GM11168 (cell line): ENCODE measurements at regions not wholly inside any gene's neighbourhood (a gene's known extent, or its start where the extent isn't known, plus 50 kb on each side); places are given as distances from the start of the nearest gene placed in this dataset.

Experiments used
- in situ Hi-C: fragments of 300-500 bp; cut with MboI; formaldehyde crosslinking; loops from one replicate; pipeline ENCODE4 v1.12.0; 2022; ENCODE audit warnings: low sequenced_read_pairs; ENCODE audit not compliant: unreplicated experiment

GRCh38 chr5:74064225-74064624 is 438.2 kb downstream of the ARHGEF28 start:
- in situ Hi-C loops: no loop called here

DNA sequence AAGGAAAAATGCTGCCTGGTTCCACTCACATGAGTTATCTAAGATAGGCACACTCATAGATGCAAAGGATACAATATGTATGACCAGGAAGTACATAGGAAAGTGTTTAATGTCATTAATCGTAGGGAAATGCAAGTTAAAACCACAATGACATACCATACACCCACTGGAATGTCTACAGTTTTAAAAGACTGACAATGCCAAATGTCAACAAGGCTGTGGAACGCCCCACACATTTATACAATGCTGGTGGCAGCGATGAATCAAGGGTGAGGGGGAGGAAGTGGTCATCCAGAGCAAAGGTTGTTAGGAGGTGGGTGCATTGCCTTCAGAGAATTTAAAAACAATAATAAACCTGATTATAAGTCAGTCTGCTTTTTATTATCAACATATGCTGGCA is 437.8 kb downstream of the ARHGEF28 start:
- in situ Hi-C loops: no loop called here

DNA sequence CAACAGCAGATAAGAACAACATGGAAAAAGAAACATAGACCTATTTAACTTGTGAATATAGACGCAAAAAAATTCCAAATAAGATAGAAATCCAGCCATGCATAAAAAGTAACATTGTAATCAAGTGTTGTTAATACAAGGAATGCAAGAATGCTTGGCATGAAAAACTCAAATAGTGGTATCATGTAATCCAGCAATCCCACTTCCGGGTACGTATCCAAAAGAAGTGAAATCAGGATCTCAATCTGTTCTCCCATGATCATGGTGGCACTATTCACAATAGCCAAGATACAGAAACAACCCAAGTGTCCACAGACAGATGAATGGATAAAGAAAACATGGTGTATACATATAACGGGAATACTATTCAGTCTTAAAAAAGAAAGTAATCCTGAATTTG is 437.4 kb downstream of the ARHGEF28 start:
- in situ Hi-C loops: no loop called here

- in situ Hi-C loops: no loop called here
Observed at GRCh38 chr5:74061292-74061691, 435.3 kb downstream of the ARHGEF28 start.

DNA sequence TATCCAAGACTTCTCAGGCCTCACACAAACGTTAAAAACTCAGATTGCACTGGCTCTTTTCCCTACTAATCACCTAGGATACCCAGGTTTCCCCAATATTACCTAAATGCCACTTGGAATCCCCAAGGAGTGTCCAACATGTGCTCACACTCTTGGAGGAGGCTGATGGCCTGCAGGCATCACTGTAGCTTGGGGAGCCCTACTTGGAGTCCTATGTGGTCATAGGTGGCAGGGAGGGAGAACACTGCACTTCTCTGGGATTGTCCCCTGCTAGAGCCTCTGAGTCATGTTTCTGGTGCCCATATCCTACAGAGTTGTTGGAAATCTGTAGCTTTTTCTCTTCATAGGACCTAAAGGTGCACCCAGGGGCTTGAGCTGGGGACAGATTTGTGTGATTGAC is 433.7 kb downstream of the ARHGEF28 start:
- in situ Hi-C loops: no loop called here

DNA sequence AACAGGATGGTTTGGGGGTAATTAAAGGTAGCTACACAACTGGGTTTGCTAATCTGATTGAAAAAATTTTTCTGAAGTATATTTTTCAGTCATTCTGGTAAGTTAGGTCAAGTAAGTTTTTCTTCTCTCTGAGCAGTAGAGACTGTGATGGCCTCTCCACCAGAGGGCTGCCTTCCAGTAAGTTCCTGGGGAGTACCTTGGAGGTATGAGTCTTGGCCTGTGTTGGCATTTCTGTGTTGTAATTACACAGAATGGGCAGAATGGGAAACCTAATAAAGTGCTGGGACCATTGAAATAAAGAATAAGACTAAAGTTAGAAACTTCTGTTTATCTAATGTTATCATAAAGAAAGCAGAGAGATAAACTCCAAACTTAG is 430.8 kb downstream of the ARHGEF28 start:
- in situ Hi-C loops: no loop called here

- in situ Hi-C loops: no loop called here
Observed at GRCh38 chr5:74056107-74056788, 430.3 kb downstream of the ARHGEF28 start.

DNA sequence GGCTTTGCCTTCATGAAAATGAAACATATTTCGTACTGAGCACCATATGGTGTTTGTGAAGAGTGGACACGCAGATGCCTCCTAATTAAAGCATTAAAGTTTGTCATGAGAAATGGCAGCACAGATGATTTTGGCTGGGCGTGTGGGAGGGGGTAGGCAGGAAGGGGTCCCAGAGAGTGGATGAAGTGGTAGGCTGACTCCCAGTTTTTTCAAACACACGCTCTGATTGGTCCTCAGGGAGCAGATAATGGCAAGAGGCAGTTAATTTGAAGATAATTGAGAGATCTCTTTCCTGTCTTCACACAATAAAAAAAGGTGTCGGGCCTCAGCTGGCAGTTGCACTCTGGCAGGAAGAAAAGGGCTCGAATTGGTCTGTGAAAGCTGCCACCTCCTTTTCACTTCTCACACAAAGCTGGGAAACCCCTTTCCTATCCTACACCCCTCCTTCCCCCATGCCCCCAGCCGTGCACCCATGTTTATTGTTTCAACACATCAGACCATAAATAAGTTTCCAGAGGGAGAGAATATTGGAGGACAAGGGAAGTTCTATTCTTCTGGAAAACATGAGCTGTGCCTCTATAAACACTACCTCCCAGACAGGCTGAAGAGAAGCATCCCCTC is 429.6 kb downstream of the ARHGEF28 start:
- in situ Hi-C loops: no loop called here

- in situ Hi-C loops: no loop called here
Observed at GRCh38 chr5:74054641-74055421, 428.8 kb downstream of the ARHGEF28 start.

DNA sequence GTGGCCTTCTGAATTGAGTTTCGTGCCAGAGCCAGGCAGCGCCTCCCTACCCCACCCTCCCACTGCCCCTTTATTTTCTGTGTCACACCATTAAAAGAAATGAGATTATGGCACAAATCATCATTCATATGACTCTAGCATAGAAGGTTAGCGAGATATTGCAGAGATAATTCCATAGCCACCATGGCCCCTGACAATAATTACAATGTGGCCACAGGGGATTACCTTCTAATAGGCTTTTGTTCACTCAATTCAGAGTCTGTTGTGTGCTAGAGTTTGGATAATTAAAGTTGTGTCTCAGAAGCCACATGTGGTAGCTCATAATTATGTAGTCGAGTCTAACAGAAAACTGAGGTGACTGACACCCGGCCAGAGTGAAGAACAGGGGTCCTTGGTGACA is 428.1 kb downstream of the ARHGEF28 start:
- in situ Hi-C loops: no loop called here

DNA sequence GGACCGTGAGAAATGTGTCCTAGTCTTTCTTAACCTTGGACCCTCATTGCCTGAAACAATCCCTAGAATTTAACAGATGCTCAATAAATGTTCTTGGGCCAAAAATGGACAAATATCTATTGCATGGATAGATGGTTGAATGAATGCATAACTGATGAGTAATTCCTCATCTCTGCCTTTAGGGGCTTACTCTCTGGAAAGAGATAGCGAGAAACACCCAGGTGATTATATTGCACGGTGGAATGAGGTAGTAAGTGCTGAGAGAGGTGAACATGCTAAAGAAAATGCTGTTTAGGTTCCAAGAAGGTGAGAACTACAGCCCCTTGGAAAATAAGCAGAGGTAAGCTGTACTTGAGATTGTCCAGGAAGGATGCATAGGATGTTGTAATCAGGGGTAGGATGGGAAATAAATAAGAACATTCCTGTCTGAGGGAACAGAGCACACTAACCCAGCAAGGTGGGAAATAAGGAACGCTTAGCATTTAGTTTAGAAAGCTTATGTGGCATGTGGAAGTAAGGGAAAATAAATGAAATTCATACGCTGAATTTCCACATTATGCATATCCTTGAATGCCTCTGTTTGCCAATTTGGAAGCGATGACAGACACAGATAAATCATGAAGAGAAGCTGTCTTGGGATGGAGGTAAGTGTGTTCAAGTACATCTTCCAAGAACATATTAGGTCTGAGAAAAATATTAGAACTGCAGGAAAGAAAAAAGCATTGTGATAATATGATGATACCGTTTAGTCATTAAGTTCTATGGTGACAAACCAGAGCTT is 426.6 kb downstream of the ARHGEF28 start:
- in situ Hi-C loops: no loop called here

- in situ Hi-C loops: no loop called here
Observed at GRCh38 chr5:74051076-74051475, 425.1 kb downstream of the ARHGEF28 start.

DNA sequence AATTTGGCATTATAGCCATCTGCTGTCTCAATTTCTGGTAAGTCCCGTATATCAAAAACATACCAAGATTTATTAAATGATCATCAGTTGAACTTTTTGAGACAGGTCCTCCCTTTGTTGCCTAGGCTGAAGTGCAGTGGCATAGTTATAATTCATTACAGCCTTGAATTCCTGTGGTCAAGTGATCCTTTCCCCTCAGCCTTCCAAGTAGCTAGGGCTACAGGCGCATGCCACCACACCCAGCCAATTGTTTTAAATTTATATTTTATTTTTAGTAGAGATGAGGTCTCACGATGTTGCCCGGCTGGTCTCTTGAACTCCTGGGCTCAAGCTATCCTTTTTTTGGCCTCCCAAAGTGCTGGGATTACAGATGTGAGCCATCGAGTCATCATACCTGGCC is 418.9 kb downstream of the ARHGEF28 start:
- in situ Hi-C loops: loop anchor here (25.0 kb wide), 1 partner anchor 592 kb away; the partner anchor contains the start of gene ENC1

DNA sequence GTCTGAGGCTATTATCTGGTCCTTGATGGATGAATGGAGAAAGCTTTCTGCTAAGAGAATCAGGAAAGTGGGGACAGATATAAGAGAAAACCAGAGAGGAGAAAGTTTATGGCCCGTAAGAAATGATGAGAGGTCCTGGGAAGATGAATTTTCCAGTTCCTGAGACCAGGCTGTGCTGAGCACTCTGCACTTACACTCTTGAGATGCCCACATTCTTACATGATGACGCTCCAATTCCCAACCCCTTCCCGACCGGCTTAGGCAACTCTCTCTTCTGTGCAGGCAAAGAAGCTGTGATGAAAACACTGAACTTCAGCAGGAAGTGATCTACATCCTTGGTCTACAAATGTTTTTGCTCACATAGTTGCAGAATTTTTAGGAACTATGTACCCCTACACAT is 417.0 kb downstream of the ARHGEF28 start:
- in situ Hi-C loops: loop anchor here (25.0 kb wide), 1 partner anchor 594 kb away; the partner anchor contains the start of gene ENC1

DNA sequence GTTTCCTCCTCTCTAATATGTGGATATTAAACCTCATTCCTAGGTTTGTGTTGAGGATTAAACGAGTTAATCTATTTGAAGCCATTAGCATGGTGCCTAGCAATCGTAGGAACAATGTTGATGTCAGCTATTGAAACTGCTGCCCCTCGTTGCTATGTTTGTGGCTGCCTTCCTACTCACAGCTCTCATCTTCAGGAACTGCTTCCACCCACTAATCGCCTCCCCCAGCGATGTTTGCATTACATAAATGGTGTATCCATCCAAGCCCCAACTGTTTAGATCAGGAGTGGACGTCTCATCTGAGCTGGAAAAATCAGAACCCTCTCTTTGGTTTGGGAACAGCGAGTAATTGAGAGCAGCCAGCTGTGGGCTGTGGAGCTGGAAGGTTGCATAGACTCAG is 416.6 kb downstream of the ARHGEF28 start:
- in situ Hi-C loops: loop anchor here (25.0 kb wide), 1 partner anchor 595 kb away; the partner anchor contains the start of gene ENC1

- in situ Hi-C loops: loop anchor here (25.0 kb wide), 1 partner anchor 595 kb away; the partner anchor contains the start of gene ENC1
Observed at GRCh38 chr5:74041913-74042312, 415.9 kb downstream of the ARHGEF28 start.

DNA sequence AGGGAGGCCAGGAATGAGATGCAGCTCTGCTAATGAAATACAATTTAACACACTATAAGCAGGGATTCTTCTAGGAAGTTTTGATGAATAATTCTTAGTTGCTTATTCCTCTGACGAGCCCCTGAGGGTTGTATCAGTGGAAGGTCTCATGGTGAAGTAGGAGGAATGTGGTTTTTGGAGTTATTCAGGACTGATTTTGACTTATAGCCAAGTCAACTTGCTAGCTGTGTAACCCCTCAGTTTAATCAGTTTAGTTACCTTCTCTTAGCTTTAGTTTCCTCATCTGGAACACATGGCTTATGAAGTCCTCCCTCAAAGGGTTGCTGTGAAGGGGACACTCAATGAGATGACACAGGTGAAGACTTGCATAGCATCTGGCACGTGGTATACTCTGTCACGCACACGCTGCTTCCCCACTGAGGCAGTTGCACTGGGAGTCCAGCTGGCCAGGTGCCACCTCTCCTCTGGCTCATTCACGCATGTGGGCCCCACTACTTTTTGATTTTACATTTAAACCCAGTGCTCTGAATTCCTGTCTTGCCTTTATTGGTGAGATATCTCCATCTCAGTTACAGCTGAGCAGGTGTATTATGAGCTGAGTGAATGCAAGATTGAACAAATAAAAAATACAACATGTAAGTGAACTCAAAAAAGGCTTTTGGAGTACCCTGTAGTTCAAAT is 415.0 kb downstream of the ARHGEF28 start:
- in situ Hi-C loops: loop anchor here (25.0 kb wide), 1 partner anchor 596 kb away; the partner anchor contains the start of gene ENC1

DNA sequence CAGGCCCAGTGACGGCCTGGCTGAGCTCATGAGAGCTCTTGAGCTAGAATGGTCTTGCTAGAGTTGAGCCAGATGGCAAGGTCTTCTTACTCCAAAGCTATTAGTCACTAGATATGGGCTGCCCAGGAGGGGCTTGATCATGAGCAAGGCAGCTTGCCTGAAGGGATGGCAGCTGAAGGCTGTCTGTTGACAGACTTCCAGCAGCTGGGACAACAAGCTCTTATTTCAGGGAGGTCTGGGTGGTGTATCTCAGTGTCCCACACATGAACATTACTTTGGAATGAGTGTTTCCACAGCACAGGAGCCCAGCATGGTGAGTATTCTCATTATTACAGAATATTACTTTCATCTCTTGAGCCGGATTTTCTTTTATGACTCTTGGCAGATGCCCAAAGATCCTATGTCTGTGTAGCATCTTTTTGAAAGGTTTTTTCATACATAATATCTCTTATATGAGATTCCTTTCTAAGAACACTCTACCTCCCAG is 414.1 kb downstream of the ARHGEF28 start:
- in situ Hi-C loops: loop anchor here (25.0 kb wide), 1 partner anchor 597 kb away; the partner anchor contains the start of gene ENC1

DNA sequence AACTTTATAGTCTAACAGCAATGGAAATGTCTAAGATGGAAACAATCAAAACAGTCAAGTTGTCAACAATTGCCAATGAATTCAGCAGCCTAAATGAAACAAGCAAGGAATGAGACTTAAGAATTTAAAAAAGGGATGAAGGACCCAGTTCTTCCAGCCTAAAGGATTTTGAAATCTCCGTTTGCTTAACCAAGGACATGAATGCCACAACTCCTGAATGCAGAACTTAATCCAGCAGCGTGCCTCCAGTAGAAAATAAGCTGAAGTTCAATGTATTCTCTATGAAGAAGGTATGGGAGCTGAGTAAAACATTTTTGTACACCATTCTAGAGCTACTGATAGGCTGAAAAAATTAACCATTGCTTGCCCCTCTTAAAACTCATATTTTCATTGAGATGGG is 411.3 kb downstream of the ARHGEF28 start:
- in situ Hi-C loops: loop anchor here (25.0 kb wide), 1 partner anchor 600 kb away; the partner anchor contains the start of gene ENC1
